AG09309 (cell line): ENCODE measurements at regions not wholly inside any gene's neighbourhood (a gene's known extent, or its start where the extent isn't known, plus 50 kb on each side); places are given as distances from the start of the nearest gene placed in this dataset.

Experiments
- DNase-seq: peaks from one replicate; pipeline ENCODE4 v3.0.0-alpha.2; 2010; ENCODE audit warnings: low read depth
- H3K4me3 ChIP-seq: 2 replicates; pipeline ENCODE4 v1.5.1; 2011; ENCODE audit warnings: mild to moderate bottlenecking, low read depth, low read length, moderate library complexity; ENCODE audit not compliant: control insufficient read depth
- CTCF ChIP-seq: IDR thresholded peaks from 2 replicates; pipeline ENCODE4 v1.5.1; 2011; ENCODE audit warnings: mild to moderate bottlenecking, low read depth, low read length, inconsistent platforms; ENCODE audit not compliant: insufficient read depth, control insufficient read depth; ENCODE audit errors: missing control alignments

DNA sequence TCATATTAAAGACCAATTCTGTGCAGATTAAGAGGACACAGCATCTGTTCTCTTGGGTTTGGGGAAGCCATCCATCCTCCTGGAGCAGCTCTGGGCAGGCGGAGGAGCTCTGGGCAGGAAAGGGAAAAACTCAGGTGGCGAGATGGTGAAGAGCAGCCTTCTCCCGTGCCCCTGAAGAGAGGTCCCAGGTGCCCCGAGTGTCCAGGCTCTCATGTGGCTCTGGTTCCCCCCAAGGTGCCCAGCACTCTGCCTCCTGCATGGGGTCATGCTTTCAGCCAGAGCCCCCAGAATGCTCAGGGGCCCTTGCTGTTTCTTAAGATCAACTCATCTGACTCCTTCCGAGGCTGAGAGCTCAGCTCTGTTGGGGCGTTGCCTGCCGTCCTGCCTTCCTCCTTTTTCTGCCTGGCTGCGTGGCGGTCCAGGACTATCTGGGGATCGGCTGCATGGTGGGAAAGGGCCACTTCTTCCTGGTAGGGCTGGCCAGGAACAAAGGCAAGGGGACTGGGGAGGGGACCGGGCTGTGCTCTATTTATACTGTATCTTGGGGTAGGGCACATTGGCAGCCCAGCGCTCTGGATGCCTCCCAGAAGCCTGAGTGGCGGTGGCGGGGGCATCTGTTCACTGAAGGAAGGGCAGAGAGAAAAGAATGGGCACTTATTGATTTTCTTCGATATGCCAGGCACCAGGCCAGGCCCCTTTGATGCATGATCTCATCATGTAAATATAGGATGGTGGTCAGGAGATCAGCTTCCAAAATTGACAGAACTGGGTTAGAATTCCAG is 103.2 kb upstream of the SDK2 start:
- no peak for DNase-seq
- H3K4me3 ChIP-seq, result no peak overlapping the region
- TF ChIP-seq CTCF, result no peak

GRCh38 chr17:73748508-73748907 is 104.3 kb upstream of the SDK2 start:
- no peak overlapping the region for H3K4me3 ChIP-seq
- no peak for TF ChIP-seq CTCF
- no peak for DNase-seq

DNA sequence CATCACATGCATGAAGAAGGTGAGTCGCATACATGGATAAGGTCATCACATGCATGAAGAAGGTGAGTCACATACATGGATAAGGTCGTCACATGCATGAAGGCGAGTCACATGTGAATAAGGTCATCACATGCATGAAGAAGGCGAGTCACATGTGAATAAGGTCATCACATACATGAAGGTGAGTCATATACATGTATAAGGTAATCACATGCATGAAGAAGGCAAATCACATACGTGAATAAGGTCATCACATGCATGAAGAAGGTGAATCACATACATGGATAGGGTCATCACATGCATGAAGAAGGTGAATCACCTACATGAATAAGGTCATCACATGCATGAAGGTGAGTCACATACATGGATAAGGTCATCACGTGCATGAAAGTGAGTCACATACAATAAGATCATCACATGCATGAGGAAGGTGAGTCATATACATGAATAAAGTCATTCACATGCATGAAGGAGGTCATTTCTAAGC is 105.1 kb upstream of the SDK2 start:
- H3K4me3 ChIP-seq, result no peak overlapping the region
- no peak for TF ChIP-seq CTCF
- no peak for DNase-seq

DNA sequence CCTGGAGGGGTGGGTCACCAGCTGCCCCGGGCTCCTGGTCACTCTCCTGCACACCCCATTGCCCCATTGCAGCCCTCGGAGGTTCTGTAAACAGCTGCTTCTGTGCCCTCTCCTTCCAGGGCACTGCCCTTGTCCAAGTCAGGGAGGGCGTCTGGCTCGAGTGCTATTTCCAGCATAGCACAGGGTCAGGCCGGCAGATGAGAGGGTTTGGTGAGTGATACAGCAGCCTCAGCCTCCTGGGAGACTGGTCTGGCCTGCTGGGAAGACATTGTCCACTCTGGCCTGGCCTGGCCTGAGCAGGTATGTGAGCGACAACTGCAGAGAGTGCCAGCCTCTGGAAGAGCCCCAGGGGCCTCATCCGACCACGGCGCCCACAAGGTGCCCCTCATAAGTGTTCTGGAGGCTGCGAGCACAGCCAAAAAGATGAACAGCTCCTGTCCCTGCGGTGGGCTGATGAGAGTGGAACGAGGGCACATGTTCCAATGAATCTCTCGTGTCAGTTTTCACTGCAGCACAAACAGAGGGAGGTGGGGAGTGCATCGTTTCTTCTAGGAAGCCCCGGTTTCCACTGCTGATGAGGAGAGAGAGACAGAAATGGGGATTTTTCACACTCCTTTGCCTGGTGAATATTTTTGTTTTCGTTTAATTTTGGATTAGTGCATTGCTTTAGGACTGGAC is 105.8 kb upstream of the SDK2 start:
- H3K4me3 ChIP-seq, result no peak overlapping the region
- TF ChIP-seq CTCF, result no peak
- no peak for DNase-seq

GRCh38 chr17:73750975-73751374 is 106.7 kb upstream of the SDK2 start:
- H3K4me3 ChIP-seq, result no peak overlapping the region
- TF ChIP-seq CTCF, result no peak
- DNase-seq, result no peak

- H3K4me3 ChIP-seq, result no peak overlapping the region
- TF ChIP-seq CTCF, result no peak
- no peak for DNase-seq
Observed at GRCh38 chr17:73753751-73754496, 109.7 kb upstream of the SDK2 start.
